ENCODE measurements at regions not wholly inside any gene's neighbourhood (a gene's known extent, or its start where the extent isn't known, plus 50 kb on each side); places are given as distances from the start of the nearest gene placed in this dataset.

GRCh38 chr7:21361413-21362125 is 66.3 kb upstream of the SP4 start:
- DNase-seq (ENCODE audit: low spot score): no peak

GRCh38 chr7:21364801-21365271 is 63.0 kb upstream of the SP4 start:
- DNase-seq (ENCODE audit: low spot score): no peak

GRCh38 chr7:21365866-21366624 is 61.8 kb upstream of the SP4 start:
- peak; percentile 92 for DNase-seq (ENCODE audit: low spot score)

GRCh38 chr7:21367081-21367480 is 60.8 kb upstream of the SP4 start:
- peak; percentile 46 for DNase-seq (ENCODE audit: low spot score)

- DNase-seq (ENCODE audit: low spot score): no peak
These were observed 60.3 kb upstream of the SP4 start for GRCh38 chr7:21367537-21367936.

GRCh38 chr7:21368317-21368716 is 59.6 kb upstream of the SP4 start:
- DNase-seq (ENCODE audit: low spot score): no peak

- DNase-seq (ENCODE audit: low spot score): no peak
These were observed 57.5 kb upstream of the SP4 start for GRCh38 chr7:21370283-21370982.

GRCh38 chr7:21371360-21371759 is 56.5 kb upstream of the SP4 start:
- no peak for DNase-seq (ENCODE audit: low spot score)

- DNase-seq (ENCODE audit: low spot score): no peak
These were observed 54.9 kb upstream of the SP4 start for GRCh38 chr7:21373031-21373430.

GRCh38 chr7:21374134-21374533 is 53.7 kb upstream of the SP4 start:
- no peak for DNase-seq (ENCODE audit: low spot score)

GRCh38 chr7:21377545-21377944 is 50.3 kb upstream of the SP4 start:
- DNase-seq (ENCODE audit: low spot score): no peak

Measured in LoVo (cell line).